Activated T-cell treated with anti-CD3 and anti-CD28 coated beads for 24 hours (primary cell): ENCODE measurements at regions not wholly inside any gene's neighbourhood (a gene's known extent, or its start where the extent isn't known, plus 50 kb on each side); places are given as distances from the start of the nearest gene placed in this dataset.
"Not testable (repeated sequence)": the region's sequence is repeated elsewhere in the genome, so short reads cannot be mapped to it uniquely, and the experiment has no call there.

Source experiments
- DNase-seq: peaks from one replicate; pipeline ENCODE4 v3.0.0-alpha.2; 2020; ENCODE audit warnings: low read depth

- DNase-seq, result no peak
Measured at GRCh38 chr2:122545821-122546220, 790.4 kb downstream of the TSN start.

- DNase-seq, result no peak
Measured at GRCh38 chr2:122562775-122563174, 807.3 kb downstream of the TSN start.

GRCh38 chr2:122563781-122564180 is 808.3 kb downstream of the TSN start:
- DNase-seq, result no peak

- DNase-seq, result no peak
Measured at GRCh38 chr2:122564843-122565242, 809.4 kb downstream of the TSN start.

- DNase-seq, result no peak
Measured at GRCh38 chr2:122565364-122565763, 809.9 kb downstream of the TSN start.

GRCh38 chr2:122570641-122571040 is 815.2 kb downstream of the TSN start:
- DNase-seq, result no peak

- not testable (repeated sequence) for DNase-seq
Measured at GRCh38 chr2:122571471-122571870, 816.0 kb downstream of the TSN start.

GRCh38 chr2:122575076-122575475 is 819.6 kb downstream of the TSN start:
- DNase-seq, result no peak

- DNase-seq, result no peak
Measured at GRCh38 chr2:122583159-122583917, 827.9 kb downstream of the TSN start.

GRCh38 chr2:122590524-122590923 is 835.1 kb downstream of the TSN start:
- DNase-seq, result no peak

GRCh38 chr2:122595065-122595464 is 839.6 kb downstream of the TSN start:
- DNase-seq, result no peak

GRCh38 chr2:122596598-122596997 is 841.1 kb downstream of the TSN start:
- DNase-seq, result no peak

GRCh38 chr2:122598784-122599183 is 843.3 kb downstream of the TSN start:
- DNase-seq, result no peak

GRCh38 chr2:122610948-122611609 is 855.6 kb downstream of the TSN start:
- DNase-seq, result no peak

- no peak for DNase-seq
Measured at GRCh38 chr2:122622934-122623333, 867.5 kb downstream of the TSN start.

- DNase-seq, result no peak
Measured at GRCh38 chr2:122627388-122627787, 871.9 kb downstream of the TSN start.

- no peak for DNase-seq
Measured at GRCh38 chr2:122634256-122634655, 878.8 kb downstream of the TSN start.

GRCh38 chr2:122634920-122635319 is 879.5 kb downstream of the TSN start:
- no peak for DNase-seq

GRCh38 chr2:122635686-122636085 is 880.2 kb downstream of the TSN start:
- no peak for DNase-seq

- DNase-seq, result no peak
Measured at GRCh38 chr2:122636097-122636496, 880.6 kb downstream of the TSN start.

- DNase-seq, result no peak
Measured at GRCh38 chr2:122639176-122639575, 883.7 kb downstream of the TSN start.

- no peak for DNase-seq
Measured at GRCh38 chr2:122639711-122640110, 884.3 kb downstream of the TSN start.

- DNase-seq, result no peak
Measured at GRCh38 chr2:122643725-122644329, 888.4 kb downstream of the TSN start.
